ENCODE measurements at regions not wholly inside any gene's neighbourhood (a gene's known extent, or its start where the extent isn't known, plus 50 kb on each side); places are given as distances from the start of the nearest gene placed in this dataset.
"Not testable (repeated sequence)": the region's sequence is repeated elsewhere in the genome, so short reads cannot be mapped to it uniquely, and the experiment has no call there.

GRCh38 chr2:16039055-16039454 is 98.7 kb downstream of the MYCN start:
- DNase-seq, result no peak

GRCh38 chr2:16038621-16039020 is 98.3 kb downstream of the MYCN start:
- no peak for DNase-seq

DNA sequence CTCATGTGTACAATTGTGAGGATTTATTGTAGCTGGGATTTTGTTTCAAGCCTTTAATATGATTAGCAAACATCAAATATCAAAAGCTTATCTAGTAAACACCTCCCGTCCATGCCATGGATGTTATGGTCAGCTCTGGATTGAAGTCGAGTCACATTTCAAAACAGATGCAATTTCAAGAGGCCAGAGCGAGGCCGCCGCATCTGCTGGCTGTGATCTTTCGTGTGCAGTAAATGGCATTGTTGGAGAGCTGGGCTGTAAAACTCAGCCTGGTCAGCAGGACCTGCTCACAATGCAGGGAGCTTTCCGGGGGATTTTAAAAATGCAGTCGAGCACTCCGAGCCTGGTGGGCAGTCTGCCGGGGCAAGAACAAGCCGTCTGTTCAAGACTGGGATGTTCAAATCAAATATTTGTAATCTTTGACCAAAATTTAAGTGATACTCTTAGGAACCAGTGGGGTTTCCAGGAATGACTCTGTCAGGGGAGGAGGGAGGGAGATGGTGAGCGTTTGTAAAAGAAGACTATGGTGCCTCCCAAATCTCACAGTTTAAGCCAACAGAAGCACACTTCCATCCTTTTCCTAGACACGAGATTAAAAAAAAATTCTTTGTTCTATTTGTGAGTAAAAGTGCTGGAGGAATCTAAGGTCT is 97.6 kb downstream of the MYCN start:
- no peak for DNase-seq

DNA sequence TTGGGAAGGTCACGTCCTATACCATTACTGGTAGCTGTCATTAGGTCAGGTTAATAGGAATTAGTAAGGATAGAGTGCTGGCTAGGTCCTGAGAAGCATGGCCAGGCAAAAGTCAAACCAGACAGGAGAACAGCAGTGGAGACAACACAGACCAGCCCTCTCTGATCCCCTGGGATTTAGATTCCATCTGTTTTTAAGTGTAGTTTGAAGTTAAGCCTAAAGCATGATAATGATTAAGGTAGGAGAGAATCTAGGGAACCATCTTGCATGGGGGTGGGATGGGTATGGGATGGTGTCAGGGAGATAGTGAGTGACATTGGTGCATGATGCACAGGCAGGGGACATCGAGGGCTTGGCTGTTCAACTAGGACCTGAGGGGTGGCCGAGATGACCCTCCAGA is 96.6 kb downstream of the MYCN start:
- DNase-seq, result no peak

DNA sequence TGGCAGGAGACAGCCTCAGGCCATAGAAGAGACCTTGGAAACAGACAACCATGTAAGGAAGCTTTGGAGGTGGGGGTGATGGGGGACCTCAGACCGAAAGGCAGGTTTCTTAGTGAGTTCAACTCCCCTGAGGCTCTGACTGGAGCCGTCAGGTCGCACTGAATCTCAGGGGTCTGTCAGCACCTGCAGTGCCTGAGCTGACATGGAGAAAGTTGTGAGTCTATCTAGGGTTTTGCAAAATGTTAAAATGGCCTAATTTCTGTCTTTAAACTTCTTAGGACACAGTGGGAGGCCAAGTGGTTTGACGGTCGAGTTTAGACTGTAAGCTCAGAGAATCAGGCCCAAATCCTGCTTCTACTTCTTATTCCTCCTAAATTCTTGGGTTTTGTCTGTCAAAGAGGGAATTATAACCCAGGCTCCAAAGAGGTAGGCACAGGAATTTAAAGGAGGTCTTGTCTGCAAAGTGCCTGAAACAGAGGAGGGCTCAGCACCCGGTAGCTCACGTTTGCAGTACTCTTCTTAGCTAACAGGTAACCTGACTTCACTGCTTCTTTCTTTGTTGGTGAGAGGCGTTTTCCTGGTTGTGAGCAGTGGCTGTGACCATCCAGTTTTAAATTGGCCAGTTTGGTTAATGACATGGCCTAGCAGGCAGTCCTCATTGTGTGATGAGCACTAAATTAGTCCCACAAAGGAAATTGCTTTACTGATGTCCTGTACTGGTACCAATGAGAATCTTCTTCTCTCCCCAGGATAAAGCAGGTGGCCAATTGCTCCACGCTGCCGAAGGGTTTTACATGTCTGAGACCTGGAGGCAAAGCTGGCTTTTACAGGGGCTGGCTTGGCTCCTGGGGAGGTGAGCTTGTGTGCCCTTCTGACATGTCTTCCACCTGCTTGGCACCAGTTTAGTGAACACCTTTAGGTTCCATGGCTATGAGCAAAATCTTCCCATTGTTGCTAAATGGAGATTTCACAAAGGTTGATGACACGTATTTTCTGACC is 95.7 kb downstream of the MYCN start:
- no peak for DNase-seq

DNA sequence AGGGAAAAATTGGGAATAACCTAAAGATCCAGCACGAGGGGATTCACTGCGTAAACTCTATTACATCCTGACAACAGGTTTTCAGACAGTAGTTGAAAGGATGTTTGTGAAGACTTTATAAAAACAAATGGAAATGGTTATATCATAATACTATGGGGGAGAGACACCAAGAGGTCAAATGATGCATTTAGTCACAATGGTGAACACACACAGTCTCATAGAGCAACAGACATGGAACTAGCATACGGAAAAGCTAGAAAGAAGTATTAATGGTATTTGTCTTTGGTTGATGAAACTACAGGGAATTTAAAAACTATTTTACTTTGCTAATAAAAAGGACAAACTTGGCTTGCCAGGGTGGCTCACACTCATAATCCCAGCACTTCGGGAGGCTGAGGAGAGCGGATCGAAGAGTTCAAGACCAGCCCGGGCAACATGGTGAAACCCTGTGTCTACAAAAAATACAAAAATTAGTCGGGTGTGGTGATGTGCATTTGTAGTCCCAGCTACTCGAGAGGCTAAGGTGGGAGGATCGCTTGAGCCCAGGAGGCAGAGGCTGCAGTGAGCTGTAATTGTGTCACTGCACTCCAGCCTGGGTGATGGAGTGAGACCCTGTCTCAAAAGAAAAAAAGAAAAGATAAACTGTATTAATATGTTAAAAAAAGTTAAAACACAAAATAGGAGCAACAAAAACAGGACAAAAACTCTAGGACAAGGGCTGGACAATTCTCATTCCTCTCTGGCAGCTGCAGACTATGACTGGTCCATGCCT is 94.8 kb downstream of the MYCN start:
- DNase-seq, result no peak

DNA sequence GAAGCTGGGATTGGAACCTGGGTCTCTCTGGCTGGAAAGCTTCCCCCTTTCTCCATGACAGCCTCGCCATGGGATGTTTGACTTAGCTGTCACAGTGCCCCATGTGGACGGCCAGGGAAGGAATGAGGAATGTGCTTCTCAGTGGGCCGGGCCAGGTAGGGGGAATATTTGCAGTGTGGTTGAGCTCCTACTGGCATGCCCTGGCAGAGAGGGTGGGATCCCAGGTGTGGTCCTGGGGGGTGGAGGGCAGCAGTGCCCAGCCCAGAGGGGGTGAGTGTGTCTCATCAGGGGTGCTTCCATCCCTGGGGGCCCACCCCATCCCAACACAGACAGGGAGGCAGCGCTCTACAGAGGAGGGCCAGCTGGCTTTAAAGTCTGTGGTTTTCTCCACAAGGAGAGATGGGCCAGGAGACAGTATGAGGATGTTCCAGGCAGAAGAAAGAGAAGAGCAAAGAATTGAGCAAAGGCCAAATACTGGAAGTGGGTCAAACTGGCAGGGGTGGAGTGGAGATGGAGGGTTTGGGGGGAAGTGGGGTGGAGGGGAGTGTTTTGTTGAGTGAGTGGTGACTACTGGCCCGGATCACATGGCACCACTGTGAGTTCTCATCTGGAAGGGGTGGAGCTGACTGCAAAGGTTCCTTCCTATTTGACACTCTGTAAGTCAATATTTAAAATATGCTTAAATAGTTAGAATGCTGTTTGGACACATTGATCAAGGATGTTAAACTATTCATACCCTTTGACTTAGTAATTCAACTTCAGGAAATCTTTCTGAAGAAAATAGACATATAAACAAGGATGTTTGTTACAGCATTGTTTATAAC is 94.0 kb downstream of the MYCN start:
- DNase-seq, result no peak

DNA sequence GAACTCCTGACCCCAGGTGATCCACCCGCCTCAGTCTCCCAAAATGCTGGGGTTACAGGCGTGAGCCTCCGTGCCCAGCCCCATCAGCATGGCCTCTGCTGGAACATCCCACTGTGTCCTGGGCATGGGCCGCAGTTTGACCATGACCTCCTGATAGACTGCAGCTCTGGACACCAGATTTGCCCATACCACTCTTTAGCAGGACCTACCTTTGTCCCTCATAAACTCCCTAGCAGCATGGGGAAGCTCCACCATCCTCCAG is 92.6 kb downstream of the MYCN start:
- no peak for DNase-seq

GRCh38 chr2:16032282-16033031 is 92.1 kb downstream of the MYCN start:
- no peak for DNase-seq

DNA sequence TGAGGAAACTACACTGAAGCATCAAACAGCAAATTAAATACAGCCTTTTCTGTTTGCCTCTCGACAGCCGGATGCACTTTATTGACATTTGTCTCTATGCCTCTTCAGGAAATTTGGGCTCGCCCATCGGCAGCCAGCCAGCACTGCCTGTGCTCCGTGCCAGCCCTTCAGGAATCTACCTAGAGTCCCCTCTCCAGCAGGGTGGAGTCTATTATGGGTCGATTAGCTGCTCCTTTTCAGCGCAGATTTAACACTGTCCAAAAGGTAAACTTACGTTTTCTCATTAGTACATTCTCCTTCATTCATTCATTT is 91.5 kb downstream of the MYCN start:
- no peak for DNase-seq

GRCh38 chr2:16031058-16031847 is 90.9 kb downstream of the MYCN start:
- no peak for DNase-seq

DNA sequence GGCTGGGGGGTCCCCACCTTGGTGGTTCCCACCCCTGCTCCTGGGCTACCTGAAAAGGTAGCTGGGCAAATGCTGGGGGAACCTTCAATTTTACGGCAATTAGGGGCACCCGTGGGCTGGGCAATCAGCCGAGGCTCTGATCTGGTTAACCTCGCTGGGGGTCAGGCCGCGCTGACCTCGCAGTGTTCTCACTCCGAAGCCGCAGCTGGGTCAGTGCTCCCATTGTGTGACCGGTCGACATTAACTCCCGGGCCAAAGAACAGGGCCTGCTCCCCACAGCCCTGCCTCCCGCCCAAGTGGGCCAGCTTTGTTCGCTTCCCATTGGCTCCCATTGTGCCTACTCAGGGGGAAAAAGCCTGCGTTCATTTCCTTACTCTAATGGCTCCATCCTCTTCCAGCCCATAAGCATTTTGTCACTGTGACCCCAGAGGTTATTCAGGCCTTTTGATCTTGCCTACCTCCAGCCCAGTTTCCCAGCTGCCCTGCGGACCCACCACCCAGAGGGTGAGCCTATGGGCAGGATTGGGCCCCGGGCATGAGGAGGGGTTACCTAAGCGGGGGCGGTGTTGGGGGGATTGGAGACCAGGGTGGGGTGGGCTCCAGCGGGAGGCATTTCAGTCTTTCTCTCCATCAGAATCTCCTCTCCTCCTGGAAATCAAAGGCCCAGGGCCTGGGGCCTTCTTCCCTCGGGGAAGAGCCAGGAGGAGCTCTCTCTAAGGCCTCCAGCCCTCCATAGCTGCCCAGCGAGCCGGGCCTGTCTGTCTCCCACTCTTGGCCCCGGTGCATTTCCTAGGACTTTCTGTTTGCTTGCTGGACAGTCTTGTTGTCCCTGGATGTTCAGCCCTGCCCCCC is 90.1 kb downstream of the MYCN start:
- no peak for DNase-seq

DNA sequence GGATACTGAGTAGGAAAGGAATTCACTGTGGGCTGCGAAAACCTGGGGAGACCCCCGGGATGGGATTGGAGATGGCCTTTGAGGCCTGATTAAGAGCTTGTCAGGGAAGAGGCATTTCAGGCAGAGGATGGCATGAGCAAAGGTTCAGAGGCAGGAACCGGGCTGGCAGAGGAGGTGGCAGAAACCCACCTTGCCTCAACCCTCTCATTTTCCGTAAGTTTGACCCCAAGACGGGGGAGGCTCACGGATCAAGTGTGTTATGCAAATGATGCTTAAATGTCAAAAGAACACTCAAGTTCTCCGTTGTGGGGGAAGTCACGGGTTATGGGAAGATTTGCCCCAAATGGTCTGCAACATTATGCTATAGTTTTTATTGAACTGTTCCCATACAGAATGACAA is 88.3 kb downstream of the MYCN start:
- no peak for DNase-seq

DNA sequence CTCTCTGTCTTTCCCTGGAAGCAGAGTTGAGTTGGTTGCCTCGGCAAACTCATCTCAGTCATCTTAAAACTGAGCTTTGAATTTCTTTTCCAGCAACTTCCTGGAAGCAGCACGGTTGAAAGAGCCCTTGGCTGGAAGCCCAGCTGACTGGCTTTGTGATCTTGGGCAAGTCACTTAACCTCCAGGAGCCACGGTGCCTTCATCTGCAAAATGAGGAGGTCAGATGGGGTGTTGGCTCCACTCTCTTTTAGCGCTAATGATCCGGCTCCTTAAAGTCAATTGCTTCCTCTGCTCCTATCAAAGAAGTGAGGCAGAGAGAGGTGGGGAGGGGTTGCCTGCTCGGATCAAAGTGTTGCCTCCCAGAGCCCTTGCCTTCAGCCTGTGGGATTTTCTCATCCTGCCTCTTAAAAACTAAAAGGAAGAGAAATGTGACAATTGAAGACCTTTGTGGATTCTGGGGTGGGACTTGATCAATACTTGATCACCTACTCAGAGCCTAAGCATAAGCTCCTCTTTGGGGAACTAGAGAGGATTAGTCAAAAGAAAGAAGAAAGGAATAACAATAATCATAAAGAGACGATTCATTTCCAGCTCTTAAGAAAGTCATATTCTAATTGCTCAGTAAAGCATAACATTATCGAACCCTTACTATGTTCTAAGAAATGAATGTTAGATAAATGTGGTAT is 86.6 kb downstream of the MYCN start:
- no peak for DNase-seq

DNA sequence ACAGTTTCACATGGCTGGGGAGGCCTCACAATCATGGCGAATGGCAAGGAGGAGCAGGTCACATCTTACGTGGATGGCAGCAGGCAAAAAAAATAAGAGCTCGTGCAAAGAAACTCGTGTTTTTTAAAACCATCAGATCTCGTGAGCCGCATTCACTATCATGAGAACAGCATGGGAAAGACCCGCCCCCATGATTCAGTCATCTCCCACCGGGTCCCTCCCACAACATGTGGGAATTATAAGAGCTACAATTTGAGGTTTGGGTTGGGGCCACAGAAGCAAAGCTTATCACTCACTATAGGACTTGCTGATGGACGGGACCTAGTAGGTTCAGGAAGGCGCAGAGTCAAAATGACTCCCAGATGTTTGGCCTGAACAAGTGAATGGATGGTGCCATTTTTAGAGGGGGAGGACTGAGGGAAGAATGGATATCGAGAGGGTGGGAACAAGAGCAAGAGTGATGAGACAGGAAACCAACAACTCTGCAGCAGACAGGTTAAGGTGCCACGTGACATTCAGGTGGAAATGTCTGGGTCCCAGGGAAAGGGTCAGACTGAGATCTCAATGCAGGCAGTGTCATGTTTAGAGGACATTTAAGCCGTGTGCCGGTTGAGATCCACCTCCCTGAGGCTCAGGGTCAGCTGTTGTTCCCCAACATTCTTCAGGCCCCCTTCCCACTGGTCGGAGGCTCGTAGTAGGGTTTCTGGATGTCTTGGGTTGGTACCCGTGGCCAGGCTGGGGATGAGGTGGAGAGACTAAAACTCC is 85.7 kb downstream of the MYCN start:
- no peak for DNase-seq

- DNase-seq, result no peak
Observed at GRCh38 chr2:16025211-16025875, 85.0 kb downstream of the MYCN start.

DNA sequence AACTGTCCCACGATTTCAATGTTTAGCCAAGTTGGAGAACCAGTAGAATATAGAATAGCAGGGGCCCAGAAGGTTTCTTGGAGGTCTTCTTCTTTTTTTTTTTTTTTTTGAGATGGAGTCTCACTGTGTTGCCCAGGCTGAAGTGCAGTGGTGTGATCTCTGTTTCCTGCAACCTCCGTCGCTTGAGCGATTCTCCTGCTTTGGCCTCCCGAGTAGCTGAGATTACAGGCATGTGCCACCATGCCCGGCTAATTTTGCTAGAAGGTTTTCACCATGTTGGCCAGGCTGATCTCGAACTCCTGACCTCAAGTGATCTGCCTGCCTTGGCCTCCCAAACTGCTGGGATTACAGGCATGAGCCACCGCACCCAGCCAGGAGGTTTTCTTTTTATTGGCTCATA is 84.3 kb downstream of the MYCN start:
- DNase-seq, result not testable (repeated sequence)

Measured in OCI-M1 (cell line).